ENCODE measurements at regions not wholly inside any gene's neighbourhood (a gene's known extent, or its start where the extent isn't known, plus 50 kb on each side); places are given as distances from the start of the nearest gene placed in this dataset.

DNA sequence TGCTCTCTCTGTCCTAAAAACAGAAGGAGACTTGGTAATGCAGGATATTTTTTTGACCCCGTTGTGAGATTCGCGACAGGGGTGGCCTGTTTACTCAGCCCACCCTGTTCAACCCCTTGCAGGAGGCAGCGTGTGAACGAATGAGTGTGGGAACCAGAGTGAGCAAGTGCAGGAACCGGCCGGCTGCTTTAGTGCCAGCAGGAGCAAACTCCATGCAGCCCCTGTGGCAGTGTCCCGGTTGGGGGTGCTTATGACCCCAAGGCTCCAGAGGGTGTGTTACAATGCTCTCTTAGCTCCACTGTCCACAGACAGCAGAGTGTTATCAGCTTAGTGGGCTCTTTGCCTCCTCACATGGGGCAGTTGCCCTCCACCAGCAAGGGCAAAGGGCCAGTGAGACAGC, 225.2 kb downstream of the ETNK1 start:
- FAIRE-seq (no peak), DNase-seq (ENCODE audit: insufficient read length, low spot score) (no peak)
- no peak for TF ChIP-seq POLR2A (IDR thresholded peaks at IDR 0.05; ENCODE audit: low read depth, low read length)

DNA sequence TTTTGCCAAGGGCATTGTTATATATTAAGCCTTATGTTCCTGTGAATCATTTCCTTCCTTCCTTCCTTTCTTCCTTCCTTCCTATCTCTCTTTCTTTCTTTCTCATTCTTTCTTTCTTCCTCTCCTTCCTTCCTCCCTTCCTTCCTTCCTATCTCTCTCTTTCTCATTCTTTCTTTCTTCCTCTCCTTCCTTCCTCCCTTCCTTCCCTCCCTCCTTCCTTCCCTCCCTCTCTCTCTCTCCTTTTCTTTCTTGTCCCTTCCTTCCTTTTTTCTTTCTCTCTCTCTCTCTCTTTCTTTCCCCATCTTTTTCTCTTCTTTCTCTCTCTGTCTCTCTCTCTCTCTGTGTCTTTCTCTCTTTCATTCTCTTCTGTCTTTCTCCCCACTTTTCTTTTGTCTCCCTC, 226.6 kb downstream of the ETNK1 start:
- DNase-seq (ENCODE audit: insufficient read length, low spot score) (no peak), FAIRE-seq (no peak)
- no peak for TF ChIP-seq POLR2A (IDR thresholded peaks at IDR 0.05; ENCODE audit: low read depth, low read length)

DNA sequence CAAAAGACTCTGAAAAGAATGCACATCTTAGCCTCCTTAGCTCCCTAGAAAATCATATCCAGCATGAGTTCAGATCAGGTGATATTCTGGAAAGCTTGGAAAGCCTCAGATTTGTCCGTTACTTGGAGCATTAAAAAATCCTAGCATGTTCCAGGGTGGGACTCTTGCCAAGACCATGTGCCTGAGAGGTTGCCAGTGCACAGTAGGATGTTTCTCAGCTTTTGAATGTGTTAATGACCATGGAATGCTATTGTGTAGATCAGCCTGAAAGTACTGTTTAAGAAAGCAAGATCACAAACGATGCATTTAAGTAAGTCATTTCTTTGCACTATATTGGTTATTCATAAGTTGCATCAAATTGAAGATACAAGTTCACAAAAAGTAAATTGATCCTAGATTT, 230.5 kb downstream of the ETNK1 start:
- FAIRE-seq, result no peak
- no peak for TF ChIP-seq POLR2A (IDR thresholded peaks at IDR 0.05; ENCODE audit: low read depth, low read length)

DNA sequence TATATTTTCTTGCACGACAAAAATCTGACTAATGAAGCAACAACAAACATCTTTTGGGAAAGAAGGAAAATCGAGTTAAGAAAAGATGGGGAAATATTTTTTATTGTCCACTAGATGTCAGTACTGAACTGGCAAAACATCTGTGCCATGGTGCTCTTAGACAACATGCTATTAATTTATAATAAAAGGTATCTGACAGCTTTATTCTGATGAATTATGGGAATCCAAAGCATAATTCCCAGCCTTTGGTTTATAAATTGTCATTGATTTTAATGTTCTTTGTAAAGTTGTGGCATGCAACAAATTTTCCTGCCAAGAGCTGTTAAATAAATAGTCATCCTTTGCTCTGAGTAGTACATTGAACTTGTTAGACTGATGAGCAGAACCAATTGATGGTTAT, 231.2 kb downstream of the ETNK1 start:
- no peak for FAIRE-seq

More for the DNA sequence above, 230.5 kb downstream of the ETNK1 start:
- no peak for DNase-seq (ENCODE audit: insufficient read length, low spot score)

DNA sequence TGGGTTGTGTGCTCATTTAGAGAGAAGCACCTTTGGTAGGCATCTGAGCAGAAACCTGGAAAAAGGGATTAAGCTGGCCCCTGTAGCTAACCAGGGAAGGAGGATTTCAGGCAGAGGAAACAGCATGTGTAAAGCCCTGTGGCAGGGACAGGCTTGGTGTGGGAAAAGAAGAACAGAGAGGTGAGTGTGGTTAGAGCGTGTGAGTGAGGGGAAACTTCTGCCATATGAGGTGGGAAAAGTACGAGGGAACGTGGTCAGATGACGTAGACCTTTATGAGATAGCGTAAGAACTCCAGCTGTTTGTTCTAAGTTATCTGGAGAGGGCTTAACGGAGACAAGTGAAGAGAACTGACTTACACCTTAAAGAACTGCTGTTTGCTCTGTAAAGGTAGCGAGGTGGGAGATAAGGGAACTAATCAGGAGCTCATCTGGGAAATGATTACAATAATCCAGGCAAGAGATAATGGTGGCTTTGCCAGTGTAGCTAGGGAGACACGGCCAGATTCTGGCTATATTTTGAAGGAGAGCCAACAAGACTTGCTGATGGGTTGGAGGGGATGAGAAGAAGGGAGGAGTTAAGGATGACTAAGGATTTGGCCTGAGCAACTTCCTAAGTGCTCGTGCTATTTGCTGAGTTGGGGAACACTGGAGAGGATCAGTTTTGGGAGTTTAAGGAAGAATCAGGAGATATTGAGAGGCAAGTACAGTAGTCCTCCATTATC, 234.0 kb downstream of the ETNK1 start:
- DNase-seq (ENCODE audit: insufficient read length, low spot score), result no peak
- FAIRE-seq, result no peak
- TF ChIP-seq POLR2A (IDR thresholded peaks at IDR 0.05; ENCODE audit: low read depth, low read length), result no peak

More for the DNA sequence above, 231.2 kb downstream of the ETNK1 start:
- no peak for TF ChIP-seq POLR2A (IDR thresholded peaks at IDR 0.05; ENCODE audit: low read depth, low read length)
- peak; percentile 2 for DNase-seq (ENCODE audit: insufficient read length, low spot score)

DNA sequence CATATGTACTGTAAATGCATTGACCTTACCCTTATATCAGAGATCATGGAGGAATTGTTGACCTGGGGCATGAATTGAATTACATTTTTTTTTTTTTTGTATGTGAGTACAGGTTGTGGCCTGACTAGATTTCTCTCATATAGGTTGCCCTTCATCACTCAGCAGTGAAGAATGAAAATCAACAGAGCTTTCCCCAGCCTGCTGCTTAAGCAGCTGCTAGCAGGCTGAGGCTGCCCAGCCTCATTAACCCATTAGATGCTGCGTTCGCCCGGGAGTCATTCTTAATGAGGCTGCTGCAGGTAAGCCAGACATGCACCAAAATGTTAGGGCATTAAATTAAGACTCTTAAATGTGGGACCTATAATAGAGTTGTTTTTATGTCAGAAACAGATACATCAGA, 236.0 kb downstream of the ETNK1 start:
- FAIRE-seq, result no peak
- no peak for DNase-seq (ENCODE audit: insufficient read length, low spot score)
- TF ChIP-seq POLR2A (IDR thresholded peaks at IDR 0.05; ENCODE audit: low read depth, low read length), result no peak

DNA sequence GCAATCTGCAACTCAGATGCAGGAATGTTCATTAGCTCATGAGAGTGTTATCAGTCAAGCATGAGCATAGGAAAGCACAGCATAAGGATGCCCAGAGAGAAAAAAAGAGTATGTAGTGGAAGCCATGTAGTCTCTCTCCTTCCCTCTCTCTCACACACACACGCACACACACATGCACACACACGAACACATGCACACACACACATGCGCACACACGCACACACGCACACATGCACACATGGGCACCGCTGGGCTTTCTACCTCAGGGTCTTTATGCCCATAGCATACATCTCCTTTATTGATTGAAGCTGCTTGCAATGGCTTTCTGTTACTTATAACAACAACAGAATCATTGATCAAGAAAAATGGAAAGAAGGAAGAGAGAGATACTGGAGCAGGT, 240.9 kb downstream of the ETNK1 start:
- no peak for TF ChIP-seq POLR2A (IDR thresholded peaks at IDR 0.05; ENCODE audit: low read depth, low read length)
- FAIRE-seq (no peak), DNase-seq (ENCODE audit: insufficient read length, low spot score) (no peak)

DNA sequence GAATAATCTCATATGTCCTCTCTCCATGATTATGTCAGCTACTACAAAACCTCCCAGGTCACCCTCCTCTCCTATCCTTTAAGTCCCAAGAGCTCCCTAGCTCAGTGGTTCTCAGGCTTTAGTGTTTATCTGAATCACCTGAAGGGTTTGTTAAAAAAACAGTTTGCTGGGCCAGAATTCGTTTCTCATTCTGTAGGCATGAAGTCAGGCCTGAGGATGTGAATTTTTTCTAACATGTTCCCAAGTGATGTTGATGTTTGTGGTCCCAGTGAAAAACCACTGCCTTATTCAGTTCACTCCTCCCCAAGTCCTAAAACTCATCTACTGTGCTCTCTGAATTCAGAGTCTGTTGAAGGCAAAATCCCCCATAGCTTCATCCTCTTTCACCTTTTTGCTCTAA, 241.4 kb downstream of the ETNK1 start:
- no peak for TF ChIP-seq POLR2A (IDR thresholded peaks at IDR 0.05; ENCODE audit: low read depth, low read length)
- no peak for DNase-seq (ENCODE audit: insufficient read length, low spot score)
- no peak for FAIRE-seq

DNA sequence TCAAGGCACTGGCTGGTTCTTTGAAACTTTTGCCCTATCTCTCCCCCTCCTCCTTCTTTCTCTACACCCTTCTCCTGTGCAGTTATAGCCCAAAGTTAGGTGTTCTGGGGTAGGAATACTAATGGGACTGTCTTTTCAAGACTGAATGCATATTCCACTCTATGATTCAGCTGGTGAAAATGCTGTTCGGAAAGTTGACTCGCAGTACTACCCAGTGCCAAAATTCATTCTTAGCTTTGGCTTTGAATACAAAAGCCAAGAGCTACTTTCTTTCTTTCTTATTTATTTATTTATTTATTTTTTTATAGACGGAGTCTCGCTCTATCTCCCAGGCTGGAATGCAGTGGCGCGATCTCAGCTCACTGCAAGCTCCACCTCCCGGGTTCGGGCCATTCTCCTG, 249.2 kb downstream of the ETNK1 start:
- FAIRE-seq (no peak), DNase-seq (ENCODE audit: insufficient read length, low spot score) (no peak)
- no peak for TF ChIP-seq POLR2A (IDR thresholded peaks at IDR 0.05; ENCODE audit: low read depth, low read length)

DNA sequence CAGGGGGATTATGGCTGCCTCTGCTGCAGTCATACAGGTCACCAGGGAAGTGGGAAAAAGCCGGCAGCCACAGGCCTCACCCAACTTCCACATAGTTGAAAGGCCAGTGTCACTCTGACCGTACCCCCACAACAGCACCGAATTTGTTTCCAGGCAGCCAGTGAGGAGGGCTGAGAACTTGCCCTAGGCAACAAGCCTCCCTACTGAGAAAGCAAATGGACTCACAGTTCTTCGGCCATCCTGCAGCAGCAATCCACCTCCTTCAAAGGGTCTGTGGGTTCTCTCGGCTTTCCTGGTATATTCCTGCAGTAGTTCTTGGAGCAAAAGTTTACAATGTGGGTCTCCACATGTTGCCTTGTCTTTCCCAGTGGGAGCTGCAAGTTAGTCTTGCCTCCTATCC, 251.3 kb downstream of the ETNK1 start:
- FAIRE-seq, result no peak

DNA sequence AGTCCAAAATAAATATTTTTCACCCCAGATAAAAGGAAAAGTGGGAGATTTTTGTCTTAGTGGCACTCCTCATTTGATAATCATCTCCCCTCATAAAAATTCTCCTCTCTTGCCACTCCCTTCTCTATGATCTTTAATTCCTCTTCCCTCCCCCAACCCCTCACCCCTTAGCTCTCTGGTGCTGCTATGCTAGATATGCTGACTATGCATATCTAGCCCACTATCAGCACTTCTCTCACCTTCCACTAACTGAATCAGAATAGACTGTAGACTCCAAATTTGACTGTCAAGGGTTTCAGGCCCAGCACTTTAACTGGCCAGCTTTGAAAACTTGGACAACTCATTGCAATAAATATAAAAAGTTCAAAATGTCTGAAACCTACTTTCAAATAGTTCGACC, 254.2 kb downstream of the ETNK1 start:
- TF ChIP-seq POLR2A (IDR thresholded peaks at IDR 0.05; ENCODE audit: low read depth, low read length), result no peak
- FAIRE-seq (no peak), DNase-seq (ENCODE audit: insufficient read length, low spot score) (no peak)

More for the DNA sequence above, 251.3 kb downstream of the ETNK1 start:
- no peak for TF ChIP-seq POLR2A (IDR thresholded peaks at IDR 0.05; ENCODE audit: low read depth, low read length)
- DNase-seq (ENCODE audit: insufficient read length, low spot score), result no peak

DNA sequence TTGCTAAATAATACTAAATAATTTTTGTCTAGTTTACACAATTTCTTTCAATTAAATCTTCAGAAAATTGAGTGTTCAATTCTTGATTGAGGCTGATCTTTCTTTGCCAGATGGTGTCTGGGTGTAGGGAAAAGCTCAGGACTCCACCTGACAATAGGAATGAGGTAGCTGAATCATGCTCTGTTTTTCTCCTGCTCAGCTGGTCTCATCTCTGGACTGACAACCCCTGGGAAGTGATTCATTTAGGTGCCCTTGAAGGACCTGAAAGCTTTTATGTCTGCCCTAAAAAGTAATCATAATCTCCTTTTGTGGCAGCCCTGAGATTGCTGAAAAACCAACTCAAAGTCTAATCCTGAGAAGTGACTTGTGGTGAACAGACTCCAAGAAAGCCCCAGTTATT, 255.4 kb downstream of the ETNK1 start:
- TF ChIP-seq POLR2A (IDR thresholded peaks at IDR 0.05; ENCODE audit: low read depth, low read length), result no peak
- FAIRE-seq, result no peak

DNA sequence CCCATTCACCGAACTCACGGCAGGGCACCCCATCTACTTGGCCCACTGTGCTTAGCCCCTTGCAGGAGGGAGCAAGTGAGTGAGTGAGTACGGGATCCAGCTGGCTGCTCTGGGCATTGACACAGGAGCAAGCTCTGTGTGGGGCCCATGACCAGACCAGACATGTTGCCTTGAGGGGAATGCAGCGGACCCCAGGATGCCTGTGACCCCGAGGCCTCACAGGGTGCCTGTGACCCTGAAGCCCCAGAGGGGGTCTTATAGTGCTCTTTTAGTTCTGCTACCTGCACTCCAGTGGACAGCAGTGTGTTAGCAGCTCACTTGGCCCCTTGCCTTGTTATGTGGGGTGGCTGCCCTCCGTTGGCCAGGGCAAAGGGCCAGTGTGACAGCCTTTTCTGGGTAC, 255.8 kb downstream of the ETNK1 start:
- FAIRE-seq, result no peak

More for the DNA sequence above, 255.4 kb downstream of the ETNK1 start:
- no peak for DNase-seq (ENCODE audit: insufficient read length, low spot score)

DNA sequence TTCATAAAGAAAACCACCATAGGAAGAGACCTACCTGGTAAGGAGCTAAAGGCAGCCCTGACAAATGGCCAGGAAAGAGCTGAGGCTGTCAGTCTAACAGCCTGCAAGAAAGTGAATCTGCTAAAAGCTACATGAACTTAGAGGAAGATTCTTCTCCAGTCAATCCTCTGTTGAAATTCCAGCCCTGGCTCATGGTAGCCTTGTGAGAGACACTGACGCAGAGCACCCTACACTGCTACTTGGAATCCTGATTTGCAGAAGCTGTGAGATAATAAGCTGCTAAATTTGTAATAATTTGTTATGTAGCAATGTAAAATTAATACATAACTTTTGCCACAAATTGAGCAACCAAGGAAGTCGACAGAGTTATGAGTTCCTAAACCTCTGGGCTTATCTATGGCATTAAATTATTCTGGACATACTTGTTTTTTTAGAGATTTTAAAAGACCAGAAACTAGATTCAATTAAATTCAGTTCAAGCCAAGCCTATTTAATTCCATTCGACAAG, 257.0 kb downstream of the ETNK1 start:
- DNase-seq (ENCODE audit: insufficient read length, low spot score) (no peak), FAIRE-seq (no peak)
- no peak for TF ChIP-seq POLR2A (IDR thresholded peaks at IDR 0.05; ENCODE audit: low read depth, low read length)

More for the DNA sequence above, 255.8 kb downstream of the ETNK1 start:
- TF ChIP-seq POLR2A (IDR thresholded peaks at IDR 0.05; ENCODE audit: low read depth, low read length), result no peak
- DNase-seq (ENCODE audit: insufficient read length, low spot score), result no peak

DNA sequence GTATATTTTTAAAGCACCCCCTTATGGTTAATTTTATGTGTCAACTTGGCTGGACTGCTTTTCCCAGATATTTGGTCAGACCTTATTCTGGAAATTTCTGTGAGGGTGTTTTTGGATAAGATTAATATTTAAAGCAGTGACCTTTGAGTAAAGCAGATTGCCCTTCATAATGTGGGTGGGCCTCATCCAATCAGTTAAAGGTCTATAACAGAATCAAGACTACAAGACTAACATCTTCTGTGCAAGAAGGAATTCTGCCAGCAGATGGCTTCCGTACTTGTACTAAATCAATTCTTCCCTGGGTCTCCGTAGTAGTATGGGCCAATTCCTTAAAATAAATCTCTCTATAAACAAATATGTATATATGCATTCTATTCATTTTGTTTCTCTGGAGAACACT, 257.6 kb downstream of the ETNK1 start:
- TF ChIP-seq POLR2A (IDR thresholded peaks at IDR 0.05; ENCODE audit: low read depth, low read length), result no peak
- DNase-seq (ENCODE audit: insufficient read length, low spot score) (no peak), FAIRE-seq (no peak)
